22Rv1 (cell line): ENCODE measurements at regions not wholly inside any gene's neighbourhood (a gene's known extent, or its start where the extent isn't known, plus 50 kb on each side); places are given as distances from the start of the nearest gene placed in this dataset.

Experiments used
- CTCF ChIP-seq: fragments of 450-650 bp; IDR thresholded peaks from 2 replicates; pipeline ENCODE4 v1.5.1; 2017; ENCODE audit warnings: mild to moderate bottlenecking
- ZFX ChIP-seq: fragments of 450-650 bp; IDR thresholded peaks from 2 replicates; pipeline ENCODE4 v1.6.1; 2017; ENCODE audit warnings: antibody characterized with exemption, borderline replicate concordance

GRCh38 chr3:156038869-156039268, 81.5 kb upstream of the KCNAB1 start:
- TF ChIP-seq CTCF (no peak), ZFX (no peak)
